Lower leg skin (tissue), 4 donors: ENCODE measurements at regions not wholly inside any gene's neighbourhood (a gene's known extent, or its start where the extent isn't known, plus 50 kb on each side); places are given as distances from the start of the nearest gene placed in this dataset.
"Not testable (repeated sequence)": the region's sequence is repeated elsewhere in the genome, so short reads cannot be mapped to it uniquely, and the experiment has no call there.

Experiments used
- DNase-seq, 2 donors: peaks; one replicate each; pipeline ENCODE4 v3.0.0-alpha.2; 2019; ENCODE audit warnings: low spot score in 2 of 2
- H3K4me3 ChIP-seq: fragments of 200-600 bp; sonication (generic); 2 replicates; pipeline ENCODE4 v1.5.1; 2017; ENCODE audit warnings: mild to moderate bottlenecking, low read depth; ENCODE audit not compliant: poor library complexity, severe bottlenecking
- CTCF ChIP-seq, 3 donors: fragments of 450-650 bp; IDR thresholded peaks; one replicate each; pipeline ENCODE4 v1.5.1; 2016; ENCODE audit warnings: antibody characterized with exemption in 3 of 3, mild to moderate bottlenecking in 3 of 3, moderate library complexity in 2 of 3
- POLR2A ChIP-seq, 2 donors: fragments of 450-650 bp; IDR thresholded peaks; one replicate each; pipeline ENCODE4 v1.6.1; 2016 to 2017; ENCODE audit warnings: antibody characterized with exemption in 2 of 2, mild to moderate bottlenecking in 1 of 2, moderate library complexity in 1 of 2
- WGBS, 2 donors: methylation state at CpG; one replicate each; pipeline ENCODE4 v1.1.5; 2018; 5-methylcytosine and 5-hydroxymethylcytosine counted together
- intact Hi-C: fragments of 100-400 bp; cut with DNase I; formaldehyde crosslinking; loops from one replicate; pipeline ENCODE4 v1.15.0; 2023; ENCODE audit warnings: low total_unique reads

GRCh38 chr2:137912371-137912770 is 51.9 kb upstream of the HNMT start:
- TF ChIP-seq CTCF (IDR thresholded peaks at IDR 0.05) (no peak), POLR2A (IDR thresholded peaks at IDR 0.05) (no peak)
- DNase-seq, result no peak
- 64 to 68% methylated on average over 2 of the region's 2 CpGs for WGBS, 2 donors
- no peak overlapping the region for H3K4me3 ChIP-seq
- intact Hi-C loops, result loop anchor here (10.0 kb wide), 1 partner anchor 872 kb away; the partner anchor contains the start of gene NXPH2

GRCh38 chr2:137913169-137913568 is 51.1 kb upstream of the HNMT start:
- no peak overlapping the region for H3K4me3 ChIP-seq
- TF ChIP-seq POLR2A (IDR thresholded peaks at IDR 0.05) (no peak), CTCF (IDR thresholded peaks at IDR 0.05) (no peak)
- intact Hi-C loops, result loop anchor here (10.0 kb wide), 1 partner anchor 872 kb away; the partner anchor contains the start of gene NXPH2
- 94 to 96% methylated on average over 4 of the region's 4 CpGs for WGBS, 2 donors
- DNase-seq, result no peak

- intact Hi-C loops, result loop anchor here (10.0 kb wide), 1 partner anchor 871 kb away; the partner anchor contains the start of gene NXPH2
- DNase-seq, result not testable (repeated sequence)
- 81 to 97% methylated on average over 2 of the region's 2 CpGs for WGBS, 2 donors
These were observed 50.6 kb upstream of the HNMT start for GRCh38 chr2:137913648-137914047.

More at GRCh38 chr2:137913648-137914047, 50.6 kb upstream of the HNMT start:
- not testable (repeated sequence) for H3K4me3 ChIP-seq
